GM18508 (cell line): ENCODE measurements at regions not wholly inside any gene's neighbourhood (a gene's known extent, or its start where the extent isn't known, plus 50 kb on each side); places are given as distances from the start of the nearest gene placed in this dataset.
"Not testable (repeated sequence)": the region's sequence is repeated elsewhere in the genome, so short reads cannot be mapped to it uniquely, and the experiment has no call there.

Source experiments
- ATAC-seq: cut with Tn5 transposase; IDR thresholded peaks from one replicate; pipeline ENCODE4 v1.9.1; 2021; ENCODE audit warnings: moderate number of reproducible peaks; ENCODE audit not compliant: insufficient read depth, unreplicated experiment

GRCh38 chr12:131245564-131246355, 292.1 kb downstream of the ADGRD1 start:
- ATAC-seq: no peak

- ATAC-seq: not testable (repeated sequence)
Observed at GRCh38 chr12:131247026-131247725, 293.5 kb downstream of the ADGRD1 start.

- ATAC-seq: not testable (repeated sequence)
Observed at GRCh38 chr12:131247875-131248274, 294.2 kb downstream of the ADGRD1 start.

- no peak for ATAC-seq
Observed at GRCh38 chr12:131249246-131250027, 295.7 kb downstream of the ADGRD1 start.

- no peak for ATAC-seq
Observed at GRCh38 chr12:131250028-131250950, 296.6 kb downstream of the ADGRD1 start.

- no peak for ATAC-seq
Observed at GRCh38 chr12:131250951-131251315, 297.2 kb downstream of the ADGRD1 start.

GRCh38 chr12:131251336-131252101, 297.8 kb downstream of the ADGRD1 start:
- no peak for ATAC-seq

- no peak for ATAC-seq
Observed at GRCh38 chr12:131253376-131254026, 299.8 kb downstream of the ADGRD1 start.

- no peak for ATAC-seq
Observed at GRCh38 chr12:131254374-131254773, 300.7 kb downstream of the ADGRD1 start.

- ATAC-seq: no peak
Observed at GRCh38 chr12:131258398-131258797, 304.7 kb downstream of the ADGRD1 start.

GRCh38 chr12:131260251-131260905, 306.7 kb downstream of the ADGRD1 start:
- no peak for ATAC-seq

- ATAC-seq: no peak
Observed at GRCh38 chr12:131260954-131261353, 307.2 kb downstream of the ADGRD1 start.

- ATAC-seq: no peak
Observed at GRCh38 chr12:131261906-131262305, 308.2 kb downstream of the ADGRD1 start.

- ATAC-seq: no peak
Observed at GRCh38 chr12:131263626-131264025, 309.9 kb downstream of the ADGRD1 start.

GRCh38 chr12:131264635-131265034, 310.9 kb downstream of the ADGRD1 start:
- ATAC-seq: no peak

- no peak for ATAC-seq
Observed at GRCh38 chr12:131266591-131267467, 313.1 kb downstream of the ADGRD1 start.

- ATAC-seq: no peak
Observed at GRCh38 chr12:131267576-131267975, 313.9 kb downstream of the ADGRD1 start.
